ENCODE measurements at regions not wholly inside any gene's neighbourhood (a gene's known extent, or its start where the extent isn't known, plus 50 kb on each side); places are given as distances from the start of the nearest gene placed in this dataset.

GRCh38 chr17:53176629-53177028 is 646.1 kb upstream of the KIF2B start:
- no peak for DNase-seq

- DNase-seq = no peak
Measured at GRCh38 chr17:53168413-53168812, 654.3 kb upstream of the KIF2B start.

- DNase-seq = no peak
Measured at GRCh38 chr17:53166731-53167130, 656.0 kb upstream of the KIF2B start.

- no peak for DNase-seq
Measured at GRCh38 chr17:53150101-53150698, 672.5 kb upstream of the KIF2B start.

- no peak for DNase-seq
Measured at GRCh38 chr17:53149316-53149715, 673.4 kb upstream of the KIF2B start.

- no peak for DNase-seq
Measured at GRCh38 chr17:53148058-53148457, 674.7 kb upstream of the KIF2B start.

- no peak for DNase-seq
Measured at GRCh38 chr17:53142890-53143289, 679.8 kb upstream of the KIF2B start.

- DNase-seq = no peak
Measured at GRCh38 chr17:53141731-53142130, 681.0 kb upstream of the KIF2B start.

GRCh38 chr17:53141280-53141679 is 681.4 kb upstream of the KIF2B start:
- DNase-seq = no peak

GRCh38 chr17:53137869-53138268 is 684.9 kb upstream of the KIF2B start:
- no peak for DNase-seq

GRCh38 chr17:53135969-53136368 is 686.8 kb upstream of the KIF2B start:
- no peak for DNase-seq

- no peak for DNase-seq
Measured at GRCh38 chr17:53134548-53134947, 688.2 kb upstream of the KIF2B start.

- no peak for DNase-seq
Measured at GRCh38 chr17:53133876-53134275, 688.9 kb upstream of the KIF2B start.

- DNase-seq = no peak
Measured at GRCh38 chr17:53129863-53130262, 692.9 kb upstream of the KIF2B start.

- no peak for DNase-seq
Measured at GRCh38 chr17:53127331-53127730, 695.4 kb upstream of the KIF2B start.

GRCh38 chr17:53122966-53123365 is 699.8 kb upstream of the KIF2B start:
- no peak for DNase-seq

- DNase-seq = no peak
Measured at GRCh38 chr17:53119773-53120172, 703.0 kb upstream of the KIF2B start.

- no peak for DNase-seq
Measured at GRCh38 chr17:53118948-53119347, 703.8 kb upstream of the KIF2B start.

- no peak for DNase-seq
Measured at GRCh38 chr17:53106886-53107285, 715.8 kb upstream of the KIF2B start.

- no peak for DNase-seq
Measured at GRCh38 chr17:53101706-53102105, 721.0 kb upstream of the KIF2B start.

- no peak for DNase-seq
Measured at GRCh38 chr17:53100126-53100525, 722.6 kb upstream of the KIF2B start.

GRCh38 chr17:53093391-53093790 is 729.3 kb upstream of the KIF2B start:
- no peak for DNase-seq

- no peak for DNase-seq
Measured at GRCh38 chr17:53092072-53092471, 730.7 kb upstream of the KIF2B start.

- DNase-seq = no peak
Measured at GRCh38 chr17:53090770-53091169, 732.0 kb upstream of the KIF2B start.
